HEK293 (cell line): ENCODE measurements at regions not wholly inside any gene's neighbourhood (a gene's known extent, or its start where the extent isn't known, plus 50 kb on each side); places are given as distances from the start of the nearest gene placed in this dataset.

ENCODE experiments used
- CTCF ChIA-PET: fragments of 350-600 bp; formaldehyde crosslinking; extraction: SDS; loops from one replicate; lab custom pipeline; 2021; ENCODE audit warnings: antibody characterized with exemption; lab: Yijun Ruan, JAX
- POLR2A ChIA-PET: fragments of 300-600 bp; formaldehyde crosslinking; extraction: SDS; loops from one replicate; lab custom pipeline; 2020; ENCODE audit warnings: antibody characterized with exemption, inconsistent platforms; lab: Yijun Ruan, JAX
- H3K27ac ChIP-seq: fragments of 200-500 bp; sonication (Bioruptor generic); 2 replicates; pipeline ENCODE4 v1.5.1; 2014; ENCODE audit warnings: low read depth, low read length, control low read depth, inconsistent platforms; ENCODE audit errors: extremely low read depth
- H3K36me3 ChIP-seq, 2 experiments: fragments of 200-500 bp in 1 of 2; sonication (Bioruptor generic) in 1 of 2; 1 replicate in 1 of 2; 2 replicates in 1 of 2; pipeline ENCODE4 v1.5.1; 2014 to 2017; ENCODE audit warnings: inconsistent platforms in 2 of 2, low read length in 2 of 2; ENCODE audit not compliant: control insufficient read depth in 2 of 2, insufficient read depth in 1 of 2
- H3K4me1 ChIP-seq: fragments of 200-500 bp; sonication (Bioruptor generic); 2 replicates; pipeline ENCODE4 v1.5.1; 2014; ENCODE audit warnings: mild to moderate bottlenecking, low read length, inconsistent platforms; ENCODE audit not compliant: control insufficient read depth, insufficient read depth
- H3K4me3 ChIP-seq: 2 replicates; pipeline ENCODE4 v1.5.1; 2011; ENCODE audit warnings: low read depth, mild to moderate bottlenecking, control low read depth, low read length, moderate library complexity
- H3K9me3 ChIP-seq: fragments of 200-500 bp; sonication (Bioruptor generic); 2 replicates; pipeline ENCODE4 v1.5.1; 2014; ENCODE audit warnings: low read depth, low read length, inconsistent platforms; ENCODE audit not compliant: control insufficient read depth, insufficient read depth
- HOXC10 ChIP-seq: sonication (generic); formaldehyde crosslinking; IDR thresholded peaks from 2 replicates; pipeline ENCODE4 v1.8.1; 2023; ENCODE audit warnings: mild to moderate bottlenecking, missing genetic modification reagents
- OVOL3 ChIP-seq: fragments of 450-650 bp; formaldehyde crosslinking; IDR thresholded peaks from 2 replicates; pipeline ENCODE4 v1.5.1; 2016; ENCODE audit warnings: missing biosample characterization, missing genetic modification characterization
- SCRT1 ChIP-seq: fragments of 450-650 bp; formaldehyde crosslinking; IDR thresholded peaks from 2 replicates; pipeline ENCODE4 v1.5.1; 2016; ENCODE audit warnings: missing biosample characterization, missing genetic modification characterization, borderline replicate concordance
- SETDB1 ChIP-seq: IDR thresholded peaks from one replicate; pipeline ENCODE4 v1.6.1; 2017; ENCODE audit warnings: mild to moderate bottlenecking, low read length, moderate library complexity, mixed read lengths; ENCODE audit not compliant: insufficient read length
- ZBTB48 ChIP-seq: fragments of 450-650 bp; formaldehyde crosslinking; IDR thresholded peaks from 2 replicates; pipeline ENCODE4 v1.5.1; 2016; ENCODE audit warnings: missing biosample characterization, missing genetic modification characterization
- ZNF112 ChIP-seq: fragments of 450-650 bp; formaldehyde crosslinking; IDR thresholded peaks from 2 replicates; pipeline ENCODE4 v1.5.0; 2017; ENCODE audit warnings: missing biosample characterization, missing genetic modification characterization
- ZNF140 ChIP-seq: fragments of 450-650 bp; formaldehyde crosslinking; IDR thresholded peaks from 2 replicates; pipeline ENCODE4 v1.5.1; 2016; ENCODE audit warnings: missing biosample characterization, missing genetic modification characterization
- ZNF169 ChIP-seq: fragments of 450-650 bp; formaldehyde crosslinking; IDR thresholded peaks from 2 replicates; pipeline ENCODE4 v1.5.1; 2016; ENCODE audit warnings: missing biosample characterization, missing genetic modification characterization
- ZNF239 ChIP-seq: fragments of 450-650 bp; formaldehyde crosslinking; IDR thresholded peaks from 2 replicates; pipeline ENCODE4 v1.5.1; 2016; ENCODE audit warnings: missing biosample characterization, missing genetic modification characterization
- ZNF248 ChIP-seq: fragments of 450-650 bp; formaldehyde crosslinking; IDR thresholded peaks from 2 replicates; pipeline ENCODE4 v1.5.1; 2017; ENCODE audit warnings: missing biosample characterization, missing genetic modification characterization
- ZNF433 ChIP-seq: fragments of 450-650 bp; formaldehyde crosslinking; IDR thresholded peaks from 2 replicates; pipeline ENCODE4 v1.5.1; 2016; ENCODE audit warnings: missing biosample characterization, missing genetic modification characterization, low read depth
- ZNF624 ChIP-seq: fragments of 450-650 bp; formaldehyde crosslinking; IDR thresholded peaks from 2 replicates; pipeline ENCODE4 v1.5.1; 2017; ENCODE audit warnings: missing biosample characterization, missing genetic modification characterization
- ZNF654 ChIP-seq: fragments of 450-650 bp; formaldehyde crosslinking; IDR thresholded peaks from 2 replicates; pipeline ENCODE4 v1.5.1; 2016; ENCODE audit warnings: low read depth, missing biosample characterization, missing genetic modification characterization
- ZNF670 ChIP-seq: fragments of 450-650 bp; formaldehyde crosslinking; IDR thresholded peaks from 2 replicates; pipeline ENCODE4 v1.5.1; 2016; ENCODE audit warnings: missing biosample characterization, missing genetic modification characterization, low read depth
- ZNF707 ChIP-seq: fragments of 450-650 bp; formaldehyde crosslinking; IDR thresholded peaks from 2 replicates; pipeline ENCODE4 v1.5.1; 2016; ENCODE audit warnings: missing biosample characterization, missing genetic modification characterization
- ZNF76 ChIP-seq: fragments of 450-650 bp; formaldehyde crosslinking; IDR thresholded peaks from 2 replicates; pipeline ENCODE4; 2016; ENCODE audit warnings: low read depth, missing biosample characterization, missing genetic modification characterization, borderline replicate concordance
- ZSCAN23 ChIP-seq: fragments of 450-650 bp; formaldehyde crosslinking; IDR thresholded peaks from 2 replicates; pipeline ENCODE4 v1.5.1; 2016; ENCODE audit warnings: missing biosample characterization, missing genetic modification characterization
- TF ChIP-seq, protein P1 (sequence below): fragments of 450-650 bp; formaldehyde crosslinking; IDR thresholded peaks from 2 replicates; pipeline ENCODE4 v1.5.1; 2016; ENCODE audit warnings: missing biosample characterization, missing genetic modification characterization, low read depth
- TF ChIP-seq, protein P2 (sequence below): fragments of 450-650 bp; formaldehyde crosslinking; IDR thresholded peaks from 2 replicates; pipeline ENCODE4 v1.5.1; 2016; ENCODE audit warnings: missing biosample characterization, missing genetic modification characterization
- TF ChIP-seq, protein P3 (sequence below): fragments of 450-650 bp; formaldehyde crosslinking; IDR thresholded peaks from 2 replicates; pipeline ENCODE4 v1.5.1; 2016; ENCODE audit warnings: missing biosample characterization, missing genetic modification characterization
- TF ChIP-seq, protein P4 (sequence below): fragments of 450-650 bp; formaldehyde crosslinking; IDR thresholded peaks from 2 replicates; pipeline ENCODE4 v1.5.1; 2017; ENCODE audit warnings: missing biosample characterization, missing genetic modification characterization
- TF ChIP-seq, protein P5 (sequence below): fragments of 450-650 bp; IDR thresholded peaks from 2 replicates; pipeline ENCODE4 v1.5.1; 2018; ENCODE audit warnings: missing biosample characterization, missing genetic modification characterization
- TF ChIP-seq, protein P6 (sequence below): fragments of 450-650 bp; formaldehyde crosslinking; IDR thresholded peaks from 2 replicates; pipeline ENCODE4 v1.5.1; 2016; ENCODE audit warnings: missing biosample characterization, missing genetic modification characterization

DNA sequence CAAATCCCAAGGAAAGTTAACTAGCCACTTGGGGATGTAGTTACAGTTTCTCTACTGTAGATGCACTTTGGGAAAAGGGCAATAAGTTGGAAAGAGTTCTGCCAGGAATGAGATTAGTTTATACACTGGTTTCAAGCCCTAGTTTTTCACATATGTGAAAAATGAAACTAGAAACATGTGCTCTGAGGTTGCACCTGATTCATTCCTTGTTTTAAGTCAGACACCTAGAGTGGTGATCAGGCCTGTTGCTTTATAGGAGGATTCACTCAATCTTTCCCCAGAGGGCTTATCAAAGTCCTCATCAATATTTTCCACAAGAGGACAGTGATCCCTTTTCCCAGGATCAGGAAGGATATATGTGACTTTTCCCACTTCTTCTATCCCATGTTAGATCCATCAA, 515.9 kb upstream of the PKN2 start (continued):
- TF ChIP-seq HOXC10 (CRISPR knock-in tag) (no peak), ZSCAN23 (tag by site-specific recombination) (no peak), ZNF248 (tag by site-specific recombination) (no peak), ZNF624 (no peak), SETDB1 (no peak)
- TF ChIP-seq, protein P1, sequence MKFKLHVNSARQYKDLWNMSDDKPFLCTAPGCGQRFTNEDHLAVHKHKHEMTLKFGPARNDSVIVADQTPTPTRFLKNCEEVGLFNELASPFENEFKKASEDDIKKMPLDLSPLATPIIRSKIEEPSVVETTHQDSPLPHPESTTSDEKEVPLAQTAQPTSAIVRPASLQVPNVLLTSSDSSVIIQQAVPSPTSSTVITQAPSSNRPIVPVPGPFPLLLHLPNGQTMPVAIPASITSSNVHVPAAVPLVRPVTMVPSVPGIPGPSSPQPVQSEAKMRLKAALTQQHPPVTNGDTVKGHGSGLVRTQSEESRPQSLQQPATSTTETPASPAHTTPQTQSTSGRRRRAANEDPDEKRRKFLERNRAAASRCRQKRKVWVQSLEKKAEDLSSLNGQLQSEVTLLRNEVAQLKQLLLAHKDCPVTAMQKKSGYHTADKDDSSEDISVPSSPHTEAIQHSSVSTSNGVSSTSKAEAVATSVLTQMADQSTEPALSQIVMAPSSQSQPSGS (tag by site-specific recombination): no peak
- TF ChIP-seq, protein P2, sequence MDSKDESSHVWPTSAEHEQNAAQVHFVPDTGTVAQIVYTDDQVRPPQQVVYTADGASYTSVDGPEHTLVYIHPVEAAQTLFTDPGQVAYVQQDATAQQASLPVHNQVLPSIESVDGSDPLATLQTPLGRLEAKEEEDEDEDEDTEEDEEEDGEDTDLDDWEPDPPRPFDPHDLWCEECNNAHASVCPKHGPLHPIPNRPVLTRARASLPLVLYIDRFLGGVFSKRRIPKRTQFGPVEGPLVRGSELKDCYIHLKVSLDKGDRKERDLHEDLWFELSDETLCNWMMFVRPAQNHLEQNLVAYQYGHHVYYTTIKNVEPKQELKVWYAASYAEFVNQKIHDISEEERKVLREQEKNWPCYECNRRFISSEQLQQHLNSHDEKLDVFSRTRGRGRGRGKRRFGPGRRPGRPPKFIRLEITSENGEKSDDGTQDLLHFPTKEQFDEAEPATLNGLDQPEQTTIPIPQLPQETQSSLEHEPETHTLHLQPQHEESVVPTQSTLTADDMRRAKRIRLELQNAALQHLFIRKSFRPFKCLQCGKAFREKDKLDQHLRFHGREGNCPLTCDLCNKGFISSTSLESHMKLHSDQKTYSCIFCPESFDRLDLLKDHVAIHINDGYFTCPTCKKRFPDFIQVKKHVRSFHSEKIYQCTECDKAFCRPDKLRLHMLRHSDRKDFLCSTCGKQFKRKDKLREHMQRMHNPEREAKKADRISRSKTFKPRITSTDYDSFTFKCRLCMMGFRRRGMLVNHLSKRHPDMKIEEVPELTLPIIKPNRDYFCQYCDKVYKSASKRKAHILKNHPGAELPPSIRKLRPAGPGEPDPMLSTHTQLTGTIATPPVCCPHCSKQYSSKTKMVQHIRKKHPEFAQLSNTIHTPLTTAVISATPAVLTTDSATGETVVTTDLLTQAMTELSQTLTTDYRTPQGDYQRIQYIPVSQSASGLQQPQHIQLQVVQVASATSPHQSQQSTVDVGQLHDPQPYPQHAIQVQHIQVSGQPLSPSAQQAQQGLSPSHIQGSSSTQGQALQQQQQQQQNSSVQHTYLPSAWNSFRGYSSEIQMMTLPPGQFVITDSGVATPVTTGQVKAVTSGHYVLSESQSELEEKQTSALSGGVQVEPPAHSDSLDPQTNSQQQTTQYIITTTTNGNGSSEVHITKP (tag by site-specific recombination): no peak
- TF ChIP-seq, all 188 proteins: peak for 0

DNA sequence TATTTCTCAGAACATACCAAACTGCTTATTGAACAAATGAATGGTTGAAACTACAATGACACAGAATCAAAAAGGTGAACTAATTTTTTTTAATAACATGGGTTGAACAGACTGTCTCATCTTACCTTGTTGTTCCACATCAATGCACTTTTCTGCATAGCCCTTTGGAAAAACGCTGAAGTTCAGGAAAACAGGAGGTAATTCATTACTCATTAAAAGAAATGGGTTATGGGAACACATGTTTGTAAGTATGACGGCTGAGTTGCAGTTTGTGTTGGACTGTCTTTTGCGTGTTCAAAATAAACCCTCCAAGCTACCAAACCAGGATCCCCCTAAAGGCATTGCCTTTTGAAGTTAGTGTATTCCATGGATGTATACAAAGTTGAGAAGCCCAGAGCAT, 514.9 kb upstream of the PKN2 start:
- H3K9me3 ChIP-seq: no peaks in the 10 kb centered on the region
- H3K4me1 ChIP-seq: no peaks in the 10 kb centered on the region
- CTCF ChIA-PET: interaction anchor here (0.7 kb wide), 1 partner anchor 909 kb away, joined by 4 read pairs; no protein-coding TSS in a partner anchor
- TF ChIP-seq ZNF76 (no peak), ZNF169 (tag by site-specific recombination) (no peak), OVOL3 (tag by site-specific recombination) (no peak), ZNF654 (tag by site-specific recombination) (no peak), ZNF140 (tag by site-specific recombination) (no peak), ZBTB48 (tag by site-specific recombination) (no peak), ZNF239 (tag by site-specific recombination) (no peak), ZNF112 (tag by site-specific recombination) (no peak), SCRT1 (tag by site-specific recombination) (no peak), ZNF707 (tag by site-specific recombination) (no peak), ZNF670 (no peak), ZNF433 (tag by site-specific recombination) (no peak)
- TF ChIP-seq, protein P3, sequence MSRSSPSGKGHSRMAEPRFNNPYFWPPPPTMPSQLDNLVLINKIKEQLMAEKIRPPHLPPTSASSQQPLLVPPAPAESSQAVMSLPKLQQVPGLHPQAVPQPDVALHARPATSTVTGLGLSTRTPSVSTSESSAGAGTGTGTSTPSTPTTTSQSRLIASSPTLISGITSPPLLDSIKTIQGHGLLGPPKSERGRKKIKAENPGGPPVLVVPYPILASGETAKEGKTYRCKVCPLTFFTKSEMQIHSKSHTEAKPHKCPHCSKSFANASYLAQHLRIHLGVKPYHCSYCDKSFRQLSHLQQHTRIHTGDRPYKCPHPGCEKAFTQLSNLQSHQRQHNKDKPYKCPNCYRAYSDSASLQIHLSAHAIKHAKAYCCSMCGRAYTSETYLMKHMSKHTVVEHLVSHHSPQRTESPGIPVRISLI (tag by site-specific recombination): no peak
- TF ChIP-seq, protein P4, sequence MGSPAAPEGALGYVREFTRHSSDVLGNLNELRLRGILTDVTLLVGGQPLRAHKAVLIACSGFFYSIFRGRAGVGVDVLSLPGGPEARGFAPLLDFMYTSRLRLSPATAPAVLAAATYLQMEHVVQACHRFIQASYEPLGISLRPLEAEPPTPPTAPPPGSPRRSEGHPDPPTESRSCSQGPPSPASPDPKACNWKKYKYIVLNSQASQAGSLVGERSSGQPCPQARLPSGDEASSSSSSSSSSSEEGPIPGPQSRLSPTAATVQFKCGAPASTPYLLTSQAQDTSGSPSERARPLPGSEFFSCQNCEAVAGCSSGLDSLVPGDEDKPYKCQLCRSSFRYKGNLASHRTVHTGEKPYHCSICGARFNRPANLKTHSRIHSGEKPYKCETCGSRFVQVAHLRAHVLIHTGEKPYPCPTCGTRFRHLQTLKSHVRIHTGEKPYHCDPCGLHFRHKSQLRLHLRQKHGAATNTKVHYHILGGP (tag by site-specific recombination): no peak
- TF ChIP-seq, protein P5, sequence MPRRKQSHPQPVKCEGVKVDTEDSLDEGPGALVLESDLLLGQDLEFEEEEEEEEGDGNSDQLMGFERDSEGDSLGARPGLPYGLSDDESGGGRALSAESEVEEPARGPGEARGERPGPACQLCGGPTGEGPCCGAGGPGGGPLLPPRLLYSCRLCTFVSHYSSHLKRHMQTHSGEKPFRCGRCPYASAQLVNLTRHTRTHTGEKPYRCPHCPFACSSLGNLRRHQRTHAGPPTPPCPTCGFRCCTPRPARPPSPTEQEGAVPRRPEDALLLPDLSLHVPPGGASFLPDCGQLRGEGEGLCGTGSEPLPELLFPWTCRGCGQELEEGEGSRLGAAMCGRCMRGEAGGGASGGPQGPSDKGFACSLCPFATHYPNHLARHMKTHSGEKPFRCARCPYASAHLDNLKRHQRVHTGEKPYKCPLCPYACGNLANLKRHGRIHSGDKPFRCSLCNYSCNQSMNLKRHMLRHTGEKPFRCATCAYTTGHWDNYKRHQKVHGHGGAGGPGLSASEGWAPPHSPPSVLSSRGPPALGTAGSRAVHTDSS: no peak
- TF ChIP-seq, protein P6, sequence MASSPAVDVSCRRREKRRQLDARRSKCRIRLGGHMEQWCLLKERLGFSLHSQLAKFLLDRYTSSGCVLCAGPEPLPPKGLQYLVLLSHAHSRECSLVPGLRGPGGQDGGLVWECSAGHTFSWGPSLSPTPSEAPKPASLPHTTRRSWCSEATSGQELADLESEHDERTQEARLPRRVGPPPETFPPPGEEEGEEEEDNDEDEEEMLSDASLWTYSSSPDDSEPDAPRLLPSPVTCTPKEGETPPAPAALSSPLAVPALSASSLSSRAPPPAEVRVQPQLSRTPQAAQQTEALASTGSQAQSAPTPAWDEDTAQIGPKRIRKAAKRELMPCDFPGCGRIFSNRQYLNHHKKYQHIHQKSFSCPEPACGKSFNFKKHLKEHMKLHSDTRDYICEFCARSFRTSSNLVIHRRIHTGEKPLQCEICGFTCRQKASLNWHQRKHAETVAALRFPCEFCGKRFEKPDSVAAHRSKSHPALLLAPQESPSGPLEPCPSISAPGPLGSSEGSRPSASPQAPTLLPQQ (tag by site-specific recombination): no peak
- TF ChIP-seq, all 188 proteins: peak for 0
- POLR2A ChIA-PET: no interaction called here
- Histone ChIP-seq H3K27ac (no peak overlapping the region), H3K36me3 (no peaks in the 10 kb centered on the region), H3K4me3 (no peak overlapping the region)
